Caco-2 (cell line): ENCODE measurements at regions not wholly inside any gene's neighbourhood (a gene's known extent, or its start where the extent isn't known, plus 50 kb on each side); places are given as distances from the start of the nearest gene placed in this dataset.

Source experiments
- BruUV-seq: library from RNA; stranded (reverse); fragments of 400-500 nt; replicated peaks from 2 replicates; lab custom pipeline; 2021; lab: Mats Ljungman, UMichigan
- CTCF ChIA-PET: fragments of 300-600 bp; sonication (Branson Sonifier 250); formaldehyde crosslinking; loops from one replicate; lab custom pipeline; 2022; ENCODE audit warnings: antibody characterized with exemption; lab: Charles Lee
- POLR2A ChIA-PET: fragments of 300-600 bp; sonication (Branson Sonifier 250); formaldehyde crosslinking; loops from one replicate; lab custom pipeline; 2022; ENCODE audit warnings: antibody characterized with exemption; lab: Charles Lee
- DNase-seq, 2 experiments: peaks; one replicate each; pipeline versions ENCODE4 v3.0.0 to v3.0.0-alpha.2; 2020 to 2022
- H3K27me3 ChIP-seq: replicated peaks from 2 replicates; pipeline ENCODE4 v1.6.0; 2011; ENCODE audit warnings: low read length; ENCODE audit not compliant: control insufficient read depth, insufficient read depth
- H3K36me3 ChIP-seq: 2 replicates; pipeline ENCODE4 v1.5.1; 2011; ENCODE audit warnings: low read length; ENCODE audit not compliant: control insufficient read depth, insufficient read depth
- H3K4me1 ChIP-seq: fragments of 250-450 bp; sonication (Bioruptor Pico); 2 replicates; pipeline ENCODE4 v1.5.1; 2020; ENCODE audit warnings: mild to moderate bottlenecking
- H3K4me3 ChIP-seq: 2 replicates; pipeline ENCODE4 v1.5.1; 2011; ENCODE audit warnings: low read depth, mild to moderate bottlenecking, control low read depth, low read length
- H3K9me3 ChIP-seq: fragments of 250-450 bp; sonication (Bioruptor Pico); 2 replicates; pipeline ENCODE4 v1.5.1; 2020; ENCODE audit warnings: mild to moderate bottlenecking, moderate library complexity
- H3K27ac Mint-ChIP-seq: one replicate; pipeline ENCODE4 v1.8.0; 2022; ENCODE audit warnings: mixed read lengths; ENCODE audit not compliant: unreplicated experiment
- H3K27me3 Mint-ChIP-seq: one replicate; pipeline ENCODE4 v1.8.0; 2022; ENCODE audit warnings: mixed read lengths; ENCODE audit not compliant: insufficient read depth, unreplicated experiment
- H3K36me3 Mint-ChIP-seq: one replicate; pipeline ENCODE4 v1.8.0; 2022; ENCODE audit warnings: mild to moderate bottlenecking, mixed read lengths; ENCODE audit not compliant: insufficient read depth, unreplicated experiment
- H3K4me1 Mint-ChIP-seq: one replicate; pipeline ENCODE4 v1.8.0; 2022; ENCODE audit warnings: low read depth, mixed read lengths; ENCODE audit not compliant: unreplicated experiment
- H3K4me3 Mint-ChIP-seq: one replicate; pipeline ENCODE4 v1.8.0; 2022; ENCODE audit warnings: mild to moderate bottlenecking, moderate library complexity, mixed read lengths; ENCODE audit not compliant: unreplicated experiment
- H3K9me3 Mint-ChIP-seq: one replicate; pipeline ENCODE4 v1.8.0; 2022; ENCODE audit warnings: mixed read lengths; ENCODE audit not compliant: unreplicated experiment
- intact Hi-C: fragments of 100-400 bp; cut with micrococcal nuclease; formaldehyde crosslinking; loops from one replicate; pipeline ENCODE4 v1.10.0; 2022; ENCODE audit not compliant: unreplicated experiment
- TF ChIP-seq, protein P1 (sequence below), 2 experiments: fragments of 200-600 bp in 1 of 2; IDR thresholded peaks; 1 replicate in 1 of 2; 2 replicates in 1 of 2; pipeline versions ENCODE4 v1.5.1 to v1.8.0; 2011 to 2022; ENCODE audit warnings: antibody characterized with exemption in 1 of 2, control low read depth in 1 of 2, inconsistent platforms in 1 of 2, low read depth in 1 of 2, low read length in 1 of 2, mild to moderate bottlenecking in 1 of 2, moderate library complexity in 1 of 2; ENCODE audit not compliant: insufficient read depth in 1 of 2, severe bottlenecking in 1 of 2, unreplicated experiment in 1 of 2

- Mint-ChIP-seq H3K4me3 (no peak overlapping the region), H3K36me3 (no peaks in the 10 kb centered on the region), H3K27me3 (no peaks in the 10 kb centered on the region), H3K9me3 (no peaks in the 10 kb centered on the region), H3K27ac (no peak overlapping the region), H3K4me1 (no peaks in the 10 kb centered on the region)
- TF ChIP-seq, protein P1, sequence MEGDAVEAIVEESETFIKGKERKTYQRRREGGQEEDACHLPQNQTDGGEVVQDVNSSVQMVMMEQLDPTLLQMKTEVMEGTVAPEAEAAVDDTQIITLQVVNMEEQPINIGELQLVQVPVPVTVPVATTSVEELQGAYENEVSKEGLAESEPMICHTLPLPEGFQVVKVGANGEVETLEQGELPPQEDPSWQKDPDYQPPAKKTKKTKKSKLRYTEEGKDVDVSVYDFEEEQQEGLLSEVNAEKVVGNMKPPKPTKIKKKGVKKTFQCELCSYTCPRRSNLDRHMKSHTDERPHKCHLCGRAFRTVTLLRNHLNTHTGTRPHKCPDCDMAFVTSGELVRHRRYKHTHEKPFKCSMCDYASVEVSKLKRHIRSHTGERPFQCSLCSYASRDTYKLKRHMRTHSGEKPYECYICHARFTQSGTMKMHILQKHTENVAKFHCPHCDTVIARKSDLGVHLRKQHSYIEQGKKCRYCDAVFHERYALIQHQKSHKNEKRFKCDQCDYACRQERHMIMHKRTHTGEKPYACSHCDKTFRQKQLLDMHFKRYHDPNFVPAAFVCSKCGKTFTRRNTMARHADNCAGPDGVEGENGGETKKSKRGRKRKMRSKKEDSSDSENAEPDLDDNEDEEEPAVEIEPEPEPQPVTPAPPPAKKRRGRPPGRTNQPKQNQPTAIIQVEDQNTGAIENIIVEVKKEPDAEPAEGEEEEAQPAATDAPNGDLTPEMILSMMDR (IDR thresholded peaks at IDR 0.05; ENCODE audit: insufficient read depth in 1 of 2, low read depth in 1 of 2, low read length in 1 of 2, severe bottlenecking in 1 of 2, unreplicated experiment in 1 of 2): no peak
- H3K36me3 ChIP-seq: no peaks in the 10 kb centered on the region
- DNase-seq: no peak
- no TSS peak for BruUV-seq
- POLR2A ChIA-PET: no interaction called here
- intact Hi-C loops: no loop called here
- no peaks in the 10 kb centered on the region for H3K4me1 ChIP-seq
- H3K4me3 ChIP-seq: no peak overlapping the region
- CTCF ChIA-PET: no interaction called here
- H3K9me3 ChIP-seq: no peaks in the 10 kb centered on the region
- H3K27me3 ChIP-seq: no peaks in the 10 kb centered on the region
Measured at GRCh38 chr3:28122227-28122626, 119.2 kb upstream of the CMC1 start.

GRCh38 chr3:28124882-28125281 is 116.5 kb upstream of the CMC1 start:
- Mint-ChIP-seq H3K9me3 (no peaks in the 10 kb centered on the region), H3K4me1 (no peaks in the 10 kb centered on the region), H3K36me3 (no peaks in the 10 kb centered on the region), H3K4me3 (no peak overlapping the region), H3K27me3 (peaks cover 2% of the 10 kb centered on the region), H3K27ac (no peak overlapping the region)
- ChIA-PET CTCF (no interaction called here), POLR2A (no interaction called here)
- no peaks in the 10 kb centered on the region for H3K4me1 ChIP-seq
- intact Hi-C loops: no loop called here
- H3K36me3 ChIP-seq: no peaks in the 10 kb centered on the region
- no peak for DNase-seq
- H3K9me3 ChIP-seq: no peaks in the 10 kb centered on the region
- TF ChIP-seq, protein P1 (IDR thresholded peaks at IDR 0.05; ENCODE audit: insufficient read depth in 1 of 2, low read depth in 1 of 2, low read length in 1 of 2, severe bottlenecking in 1 of 2, unreplicated experiment in 1 of 2): no peak
- no TSS peak for BruUV-seq
- H3K4me3 ChIP-seq: no peak overlapping the region
- H3K27me3 ChIP-seq: no peaks in the 10 kb centered on the region

GRCh38 chr3:28125342-28125741 is 116.1 kb upstream of the CMC1 start:
- ChIA-PET CTCF (no interaction called here), POLR2A (no interaction called here)
- no peak overlapping the region for H3K27ac Mint-ChIP-seq
- TF ChIP-seq, protein P1 (IDR thresholded peaks at IDR 0.05; ENCODE audit: insufficient read depth in 1 of 2, low read depth in 1 of 2, low read length in 1 of 2, severe bottlenecking in 1 of 2, unreplicated experiment in 1 of 2): no peak
- H3K9me3 Mint-ChIP-seq: no peaks in the 10 kb centered on the region
- intact Hi-C loops: no loop called here
- H3K36me3 Mint-ChIP-seq: no peaks in the 10 kb centered on the region
- BruUV-seq: no TSS peak
- Histone ChIP-seq H3K4me1 (no peaks in the 10 kb centered on the region), H3K4me3 (no peak overlapping the region), H3K27me3 (no peaks in the 10 kb centered on the region), H3K9me3 (no peaks in the 10 kb centered on the region), H3K36me3 (no peaks in the 10 kb centered on the region)
- peaks cover 2% of the 10 kb centered on the region for H3K27me3 Mint-ChIP-seq
- DNase-seq: no peak
- H3K4me3 Mint-ChIP-seq: no peak overlapping the region
- no peaks in the 10 kb centered on the region for H3K4me1 Mint-ChIP-seq
